ENCODE measurements at regions not wholly inside any gene's neighbourhood (a gene's known extent, or its start where the extent isn't known, plus 50 kb on each side); places are given as distances from the start of the nearest gene placed in this dataset.

DNA sequence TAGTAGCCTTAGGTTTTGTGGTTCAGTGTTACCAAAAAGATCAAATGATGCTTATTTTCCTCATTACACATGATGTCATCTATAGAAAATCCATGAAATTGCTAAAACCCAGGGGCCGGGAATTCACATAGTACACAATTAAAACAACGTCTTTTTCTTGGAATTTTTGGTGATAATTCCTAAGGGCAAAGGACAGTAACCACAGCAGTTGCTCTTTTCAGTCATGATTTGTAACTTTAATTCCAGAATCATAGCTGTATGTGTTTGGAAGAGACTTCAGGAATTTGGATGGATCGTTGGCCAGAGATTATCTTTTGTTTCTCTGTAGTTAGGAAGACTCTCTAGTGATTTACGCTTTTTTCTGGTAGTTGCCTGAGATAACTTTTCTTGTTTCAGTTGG, 748.7 kb downstream of the TLE4 start:
- no peak overlapping the region for H3K27ac ChIP-seq (ENCODE audit: low read depth, low read length)
- FAIRE-seq (no peak), DNase-seq (ENCODE audit: low read depth in 1 of 2, low spot score in 2 of 2) (no peak)
- TF ChIP-seq CEBPB (IDR thresholded peaks at IDR 0.05; ENCODE audit: low read depth, low read length), result no peak
- no peak for TF ChIP-seq NANOG (IDR thresholded peaks at IDR 0.05; ENCODE audit: insufficient read depth, low read depth, low read length, poor library complexity, severe bottlenecking)
- no peak for TF ChIP-seq ATF2 (IDR thresholded peaks at IDR 0.05; ENCODE audit: low read length)
- TF ChIP-seq CBX5 (IDR thresholded peaks at IDR 0.05; ENCODE audit: low read depth, low read length), result no peak
- no peak for TF ChIP-seq SP2 (IDR thresholded peaks at IDR 0.05; ENCODE audit: low read length)
- TF ChIP-seq MAX (IDR thresholded peaks at IDR 0.05), result no peak
- no peak for TF ChIP-seq SUZ12 (IDR thresholded peaks at IDR 0.05; ENCODE audit: low read length)
- no peak for TF ChIP-seq PHF8 (conservative IDR thresholded peaks at IDR 0.05; ENCODE audit: low read depth, low read length)
- no peak for TF ChIP-seq SAP30 (IDR thresholded peaks at IDR 0.05; ENCODE audit: insufficient read depth, insufficient replicate concordance, low read length)
- no peak for TF ChIP-seq SIRT6 (IDR thresholded peaks at IDR 0.05; ENCODE audit: low read length)
- H2AFZ ChIP-seq (ENCODE audit: low read length), result no peak overlapping the region
- H3K36me3 ChIP-seq (ENCODE audit: control insufficient read depth in 2 of 4, insufficient read depth in 4 of 4, low read length in 3 of 4), result no peaks in the 10 kb centered on the region
- H3K4me2 ChIP-seq (ENCODE audit: insufficient read depth in 1 of 2, low read depth in 2 of 2, low read length in 2 of 2), result no peak overlapping the region
- no peak overlapping the region for H3K14ac ChIP-seq (ENCODE audit: insufficient read length)
- H2AK5ac ChIP-seq (ENCODE audit: low read depth, low read length), result no peak overlapping the region
- CTCF ChIA-PET (ENCODE audit: partially characterized antibody), result no interaction called here
- no peak overlapping the region for H4K5ac ChIP-seq (ENCODE audit: insufficient read length, low read depth, low read length)
- H3K4ac ChIP-seq (replicated peaks; ENCODE audit: insufficient read length, low read depth, low read length), result no peak overlapping the region
- no peaks in the 10 kb centered on the region for H3K79me1 ChIP-seq (ENCODE audit: low read depth, low read length)
- no peaks in the 10 kb centered on the region for H3K4me1 ChIP-seq (replicated peaks in 1 of 4; ENCODE audit: control insufficient read depth in 3 of 4, insufficient read depth in 4 of 4, low read length in 3 of 4)
- no peak overlapping the region for H3K18ac ChIP-seq (ENCODE audit: extremely low read depth, low read length)
- no peaks in the 10 kb centered on the region for H3K79me2 ChIP-seq (ENCODE audit: control insufficient read depth in 1 of 2, insufficient read depth in 2 of 2, low read length in 2 of 2)
- no peak overlapping the region for H2BK5ac ChIP-seq (ENCODE audit: low read depth, low read length)
- no peaks in the 10 kb centered on the region for H4K20me1 ChIP-seq (replicated peaks in 1 of 2; ENCODE audit: control insufficient read depth in 1 of 2, insufficient read depth in 2 of 2, low read length in 2 of 2)
- no peak overlapping the region for H3K56ac ChIP-seq (replicated peaks; ENCODE audit: insufficient read length, low read depth, low read length)
- no peak overlapping the region for H3K4me3 ChIP-seq (ENCODE audit: extremely low read depth in 1 of 4, insufficient read depth in 2 of 4, low read depth in 3 of 4, low read length in 4 of 4)
- H2BK20ac ChIP-seq (ENCODE audit: low read length), result no peak overlapping the region
- no peak overlapping the region for H3K23ac ChIP-seq (ENCODE audit: insufficient read length)
- H4K8ac ChIP-seq (ENCODE audit: extremely low read depth, insufficient read depth, low read length), result no peak overlapping the region
- POLR2A ChIA-PET (ENCODE audit: partially characterized antibody), result no interaction called here
- H4K91ac ChIP-seq (replicated peaks; ENCODE audit: insufficient read length, low read length), result no peak overlapping the region
- H2BK12ac ChIP-seq (ENCODE audit: low read depth, low read length), result no peak overlapping the region
- H3K27me3 ChIP-seq (replicated peaks in 1 of 4; ENCODE audit: control insufficient read depth in 3 of 4, extremely low read depth in 1 of 4, insufficient read depth in 3 of 4, low read length in 3 of 4), result no peaks in the 10 kb centered on the region
- H2BK120ac ChIP-seq (replicated peaks; ENCODE audit: low read depth, low read length), result no peak overlapping the region
- no peaks in the 10 kb centered on the region for H3K9me3 ChIP-seq (ENCODE audit: insufficient read depth in 2 of 2, low read depth in 1 of 2, low read length in 1 of 2)
- 94% methylated on average over 4 of the region's 4 CpGs; no CpG with 5 or more reads in 1 of the 2 experiments for WGBS, 2 experiments (ENCODE audit: extremely low coverage in 1 of 2, insufficient coverage in 1 of 2, insufficient read length in 1 of 2, insufficient replicate concordance in 2 of 2, low coverage in 1 of 2, low lambda C conversion rate in 2 of 2, missing lambda C conversion rate in 1 of 2)
- no peak overlapping the region for H3K9ac ChIP-seq (replicated peaks in 1 of 4; ENCODE audit: extremely low read depth in 1 of 4, low read depth in 3 of 4, low read length in 3 of 4)
- no peak overlapping the region for H2BK15ac ChIP-seq (ENCODE audit: low read length)
- no peaks in the 10 kb centered on the region for H3K23me2 ChIP-seq (ENCODE audit: low read depth, low read length)
